A204.1 (cell line): ENCODE measurements at regions not wholly inside any gene's neighbourhood (a gene's known extent, or its start where the extent isn't known, plus 50 kb on each side); places are given as distances from the start of the nearest gene placed in this dataset.
"Not testable (repeated sequence)": the region's sequence is repeated elsewhere in the genome, so short reads cannot be mapped to it uniquely, and the experiment has no call there.

ENCODE experiments used
- FAIRE-seq: peaks from 2 replicates; lab custom pipeline; 2012; peaks lifted over from hg19 to GRCh38; lab: Jason Lieb, UNC

- no peak for FAIRE-seq
These were observed 273.7 kb upstream of the NFIA start for GRCh38 chr1:60808676-60809075.

GRCh38 chr1:60802884-60803283, 279.5 kb upstream of the NFIA start:
- FAIRE-seq = no peak

GRCh38 chr1:60797351-60797750, 285.0 kb upstream of the NFIA start:
- FAIRE-seq = no peak

- FAIRE-seq = no peak
These were observed 291.1 kb upstream of the NFIA start for GRCh38 chr1:60791226-60791625.

- FAIRE-seq = not testable (repeated sequence)
These were observed 309.3 kb upstream of the NFIA start for GRCh38 chr1:60773099-60773498.

- no peak for FAIRE-seq
These were observed 313.3 kb upstream of the NFIA start for GRCh38 chr1:60769082-60769481.

GRCh38 chr1:60765204-60765603, 317.2 kb upstream of the NFIA start:
- FAIRE-seq = no peak

GRCh38 chr1:60764489-60764888, 317.9 kb upstream of the NFIA start:
- FAIRE-seq = no peak

- no peak for FAIRE-seq
These were observed 318.6 kb upstream of the NFIA start for GRCh38 chr1:60763741-60764140.

- no peak for FAIRE-seq
These were observed 319.4 kb upstream of the NFIA start for GRCh38 chr1:60762911-60763310.

- no peak for FAIRE-seq
These were observed 320.2 kb upstream of the NFIA start for GRCh38 chr1:60762176-60762575.

- FAIRE-seq = no peak
These were observed 323.1 kb upstream of the NFIA start for GRCh38 chr1:60759291-60759690.

GRCh38 chr1:60757485-60757884, 324.9 kb upstream of the NFIA start:
- no peak for FAIRE-seq

- no peak for FAIRE-seq
These were observed 329.1 kb upstream of the NFIA start for GRCh38 chr1:60753036-60753900.

- no peak for FAIRE-seq
These were observed 331.1 kb upstream of the NFIA start for GRCh38 chr1:60751306-60751705.

- no peak for FAIRE-seq
These were observed 335.0 kb upstream of the NFIA start for GRCh38 chr1:60747353-60747752.

- no peak for FAIRE-seq
These were observed 336.0 kb upstream of the NFIA start for GRCh38 chr1:60746278-60746791.

GRCh38 chr1:60745484-60745883, 336.9 kb upstream of the NFIA start:
- no peak for FAIRE-seq

GRCh38 chr1:60742339-60742738, 340.0 kb upstream of the NFIA start:
- no peak for FAIRE-seq

GRCh38 chr1:60740154-60740553, 342.2 kb upstream of the NFIA start:
- no peak for FAIRE-seq

GRCh38 chr1:60739729-60740128, 342.6 kb upstream of the NFIA start:
- FAIRE-seq = no peak

GRCh38 chr1:60732977-60733401, 349.4 kb upstream of the NFIA start:
- no peak for FAIRE-seq

GRCh38 chr1:60731321-60731720, 351.0 kb upstream of the NFIA start:
- no peak for FAIRE-seq

- FAIRE-seq = no peak
These were observed 354.8 kb upstream of the NFIA start for GRCh38 chr1:60727552-60727951.
